ENCODE measurements at regions not wholly inside any gene's neighbourhood (a gene's known extent, or its start where the extent isn't known, plus 50 kb on each side); places are given as distances from the start of the nearest gene placed in this dataset.

DNA sequence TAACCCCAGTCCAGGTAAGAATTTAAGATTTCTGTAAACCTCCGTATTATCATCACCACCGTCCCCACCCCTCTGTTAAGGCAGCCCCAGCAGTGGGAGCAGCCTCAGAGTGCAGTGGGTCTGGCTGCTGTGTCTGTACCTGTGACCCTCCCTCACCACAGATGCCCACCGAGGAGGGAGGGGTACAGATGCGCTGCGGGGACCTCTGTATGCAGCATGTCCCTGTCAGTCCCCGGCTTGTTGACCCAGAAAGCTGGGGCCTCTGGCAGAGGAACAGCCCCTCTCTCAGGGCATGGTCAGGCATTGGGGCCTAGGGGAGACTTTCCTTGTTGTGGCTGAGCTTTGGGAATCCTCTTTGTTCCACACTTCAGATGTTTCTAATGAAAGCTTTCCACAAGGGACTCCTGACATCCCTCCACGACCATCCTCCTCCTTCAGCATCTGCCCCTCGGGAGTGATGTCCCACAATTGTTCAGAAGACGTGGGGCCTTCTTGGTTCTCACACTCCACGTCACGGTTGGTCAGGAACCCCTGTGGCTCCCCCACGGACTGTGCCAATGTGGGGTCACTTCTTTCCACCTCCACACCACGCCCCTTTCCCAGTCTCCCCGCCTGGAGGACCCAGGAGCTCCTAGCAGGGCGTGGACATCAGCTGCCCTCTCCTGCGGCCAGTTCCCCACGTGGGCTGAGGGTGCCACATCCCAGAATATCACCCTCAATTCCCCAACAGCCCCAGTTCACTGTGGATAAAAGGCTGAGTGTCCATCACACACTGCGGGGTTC lies 384.2 kb upstream of the MYT1L start:
- TF ChIP-seq, protein P1, sequence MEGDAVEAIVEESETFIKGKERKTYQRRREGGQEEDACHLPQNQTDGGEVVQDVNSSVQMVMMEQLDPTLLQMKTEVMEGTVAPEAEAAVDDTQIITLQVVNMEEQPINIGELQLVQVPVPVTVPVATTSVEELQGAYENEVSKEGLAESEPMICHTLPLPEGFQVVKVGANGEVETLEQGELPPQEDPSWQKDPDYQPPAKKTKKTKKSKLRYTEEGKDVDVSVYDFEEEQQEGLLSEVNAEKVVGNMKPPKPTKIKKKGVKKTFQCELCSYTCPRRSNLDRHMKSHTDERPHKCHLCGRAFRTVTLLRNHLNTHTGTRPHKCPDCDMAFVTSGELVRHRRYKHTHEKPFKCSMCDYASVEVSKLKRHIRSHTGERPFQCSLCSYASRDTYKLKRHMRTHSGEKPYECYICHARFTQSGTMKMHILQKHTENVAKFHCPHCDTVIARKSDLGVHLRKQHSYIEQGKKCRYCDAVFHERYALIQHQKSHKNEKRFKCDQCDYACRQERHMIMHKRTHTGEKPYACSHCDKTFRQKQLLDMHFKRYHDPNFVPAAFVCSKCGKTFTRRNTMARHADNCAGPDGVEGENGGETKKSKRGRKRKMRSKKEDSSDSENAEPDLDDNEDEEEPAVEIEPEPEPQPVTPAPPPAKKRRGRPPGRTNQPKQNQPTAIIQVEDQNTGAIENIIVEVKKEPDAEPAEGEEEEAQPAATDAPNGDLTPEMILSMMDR (IDR thresholded peaks at IDR 0.05), result no peak
- no peak for TF ChIP-seq POLR2A (IDR thresholded peaks at IDR 0.05)
